ENCODE measurements at regions not wholly inside any gene's neighbourhood (a gene's known extent, or its start where the extent isn't known, plus 50 kb on each side); places are given as distances from the start of the nearest gene placed in this dataset.
"Not testable (repeated sequence)": the region's sequence is repeated elsewhere in the genome, so short reads cannot be mapped to it uniquely, and the experiment has no call there.

DNA sequence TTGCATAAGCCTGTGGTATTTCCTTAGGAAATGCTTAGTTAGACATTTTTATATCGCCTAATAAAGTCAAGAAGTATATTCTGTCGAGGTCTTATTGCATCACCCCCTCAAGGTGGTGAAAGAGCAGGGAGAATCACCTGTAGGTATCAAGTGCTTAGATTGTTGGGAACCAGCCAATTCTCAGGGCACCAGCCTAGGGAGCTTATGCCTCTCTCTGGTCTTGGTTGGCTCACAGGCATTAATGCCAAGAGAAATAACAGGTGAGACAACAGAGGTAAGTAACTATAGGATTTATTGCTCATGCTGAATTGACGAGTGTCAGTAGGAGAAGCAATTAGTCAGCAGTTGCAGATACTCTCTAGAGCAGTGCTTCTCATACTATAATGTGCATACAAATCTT is 663.3 kb upstream of the ZNF804A start:
- intact Hi-C loops (cut with DNase I) = no loop called here
- no peak for DNase-seq (ENCODE audit: low spot score)

DNA sequence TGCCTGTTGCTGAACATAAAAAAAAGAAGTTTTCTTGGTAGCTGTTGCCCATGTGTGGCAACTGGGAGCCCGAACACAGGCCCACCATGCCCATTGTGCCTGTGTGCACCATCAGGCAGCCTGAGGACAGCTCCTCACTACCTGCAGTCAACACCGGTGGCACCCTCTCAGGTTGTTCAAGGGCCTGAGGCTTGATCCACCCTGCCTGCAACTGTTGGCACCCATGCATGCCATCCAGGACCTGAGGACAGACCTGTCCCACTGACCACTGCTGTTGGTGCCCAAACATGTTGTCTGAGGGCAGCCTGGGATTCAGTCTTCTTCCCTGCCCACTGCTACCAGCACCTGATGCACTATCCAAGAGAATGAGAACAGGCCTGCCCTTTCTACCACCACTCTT is 661.1 kb upstream of the ZNF804A start:
- intact Hi-C loops (cut with DNase I) = no loop called here
- DNase-seq (ENCODE audit: low spot score) = no peak

DNA sequence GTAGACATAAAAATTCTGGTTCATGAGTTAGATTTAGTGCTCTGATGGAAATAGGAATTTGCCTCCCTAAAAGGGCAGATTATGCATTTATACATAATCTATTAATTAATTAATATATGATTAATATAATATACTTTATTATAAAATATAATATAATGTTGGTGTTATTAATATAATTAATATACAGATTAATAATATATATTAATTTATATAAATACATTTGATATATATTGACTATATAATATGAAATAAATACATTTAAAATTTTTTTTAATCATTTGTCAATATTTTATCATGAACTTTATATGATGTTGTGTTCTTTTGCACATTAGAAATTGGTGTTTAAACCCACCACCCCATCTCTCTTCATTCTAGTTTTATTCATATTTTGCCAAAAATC is 652.1 kb upstream of the ZNF804A start:
- intact Hi-C loops (cut with DNase I) = no loop called here
- DNase-seq (ENCODE audit: low spot score) = no peak

DNA sequence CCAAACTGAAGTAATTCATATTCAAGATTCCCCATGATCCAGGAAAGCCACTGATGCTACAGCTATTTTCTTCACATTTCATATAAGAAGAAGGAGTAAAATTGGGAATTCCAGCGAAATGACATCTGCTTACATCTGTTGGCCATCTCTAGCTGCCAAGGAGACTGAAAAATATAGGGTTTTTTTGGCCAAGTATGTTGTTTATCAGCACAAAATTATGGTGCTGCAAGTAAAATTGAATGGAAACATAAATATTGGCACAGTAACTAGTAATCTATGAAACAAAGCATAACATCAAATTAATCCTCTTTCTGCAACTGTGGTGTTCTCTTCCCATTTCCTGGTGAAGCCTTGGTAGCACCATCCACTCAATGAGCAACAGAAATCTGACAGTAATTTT is 649.5 kb upstream of the ZNF804A start:
- no peak for DNase-seq (ENCODE audit: low spot score)
- intact Hi-C loops (cut with DNase I) = no loop called here

DNA sequence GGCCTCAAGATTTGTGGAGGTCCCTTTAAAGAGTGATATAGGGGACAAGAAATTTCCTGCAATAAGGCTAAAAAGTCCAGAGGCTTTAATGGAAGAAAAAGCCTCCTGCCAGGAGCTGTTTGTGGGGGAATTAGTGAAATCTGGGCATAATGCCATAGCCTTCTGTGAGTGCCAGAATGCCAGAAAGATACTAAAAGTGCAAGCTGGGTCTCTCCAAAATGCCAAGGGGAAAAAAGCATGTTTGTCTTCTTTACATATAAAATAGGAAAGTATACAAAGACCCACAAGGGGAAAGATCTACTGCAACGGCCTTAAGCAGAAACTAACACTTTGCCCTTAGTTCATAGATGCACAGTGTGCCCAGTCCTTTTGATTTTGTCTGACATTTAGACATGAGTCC is 647.7 kb upstream of the ZNF804A start:
- DNase-seq (ENCODE audit: low spot score) = no peak
- intact Hi-C loops (cut with DNase I) = no loop called here

DNA sequence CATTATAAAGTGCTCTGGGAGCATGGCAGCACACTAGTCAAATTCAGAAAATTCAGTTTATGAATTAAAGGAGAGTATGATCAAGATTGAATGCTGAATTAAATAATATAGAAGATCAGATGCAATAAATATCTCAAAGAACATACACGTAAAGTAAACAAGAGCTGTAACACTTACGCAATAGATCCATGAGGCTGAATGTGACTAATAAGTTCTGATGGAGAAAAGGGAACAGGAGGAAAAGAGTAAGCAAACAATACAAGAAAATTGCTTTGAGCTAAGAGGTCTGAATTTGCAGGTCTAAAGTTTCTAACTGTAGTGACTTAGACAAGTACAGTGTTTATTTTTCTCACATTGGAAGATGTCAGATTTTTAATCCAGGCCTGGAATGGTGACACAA is 646.7 kb upstream of the ZNF804A start:
- no peak for DNase-seq (ENCODE audit: low spot score)
- intact Hi-C loops (cut with DNase I) = no loop called here

DNA sequence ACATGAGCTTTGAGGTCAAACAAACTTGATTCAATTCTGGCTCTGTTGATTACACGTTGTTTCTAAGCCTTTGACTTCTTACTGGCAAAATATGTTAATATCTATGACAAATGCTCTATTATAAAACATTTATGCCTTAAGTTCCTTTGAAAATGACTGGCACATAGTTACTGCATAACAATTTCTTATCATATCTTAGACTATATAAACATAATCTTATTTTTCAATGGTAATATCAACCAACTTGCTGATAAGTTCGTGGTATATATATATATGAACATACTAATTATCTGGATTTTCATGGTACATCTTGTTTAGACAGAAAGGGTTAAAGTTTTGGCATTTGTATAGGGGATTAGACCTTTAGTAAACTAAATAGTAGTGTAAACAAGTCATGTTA is 645.6 kb upstream of the ZNF804A start:
- intact Hi-C loops (cut with DNase I) = no loop called here
- no peak for DNase-seq (ENCODE audit: low spot score)

DNA sequence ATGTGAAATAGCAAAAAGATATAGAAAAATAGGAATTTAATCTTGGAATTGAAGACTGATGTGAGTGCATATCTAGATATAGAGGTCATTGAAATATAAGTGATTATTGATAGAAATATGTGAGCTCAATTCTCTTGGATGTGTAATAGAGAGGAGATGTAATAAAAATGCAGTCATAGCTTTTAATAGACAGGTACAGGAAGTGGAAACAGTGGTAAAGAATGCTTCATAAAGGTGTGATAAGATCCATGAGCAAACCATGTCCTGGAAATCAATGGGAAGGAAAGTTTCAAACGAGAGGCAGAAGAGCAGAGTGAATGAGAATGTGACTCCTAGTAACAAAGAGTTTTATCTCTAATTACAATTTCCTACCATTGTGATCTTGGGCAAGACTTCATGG is 634.7 kb upstream of the ZNF804A start:
- intact Hi-C loops (cut with DNase I) = no loop called here
- DNase-seq (ENCODE audit: low spot score) = no peak

DNA sequence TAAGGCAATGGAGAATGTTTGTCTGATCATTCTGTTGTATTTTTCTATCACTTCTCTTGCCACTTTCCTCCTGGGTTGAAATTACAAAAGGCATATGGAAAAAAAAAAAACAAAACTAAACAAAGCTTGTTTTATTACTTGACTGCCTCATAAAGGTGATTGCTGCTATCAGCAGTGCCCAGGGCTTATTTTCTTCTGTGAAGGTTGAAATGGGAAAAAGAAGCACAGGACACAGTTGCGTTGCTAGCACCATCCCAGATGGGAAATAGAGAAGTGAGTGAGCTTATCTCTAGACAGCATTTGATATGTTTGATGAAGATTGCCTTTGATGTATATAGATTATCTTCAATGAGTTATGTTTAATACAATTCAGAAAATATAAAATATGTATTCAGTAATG is 633.8 kb upstream of the ZNF804A start:
- no peak for DNase-seq (ENCODE audit: low spot score)
- intact Hi-C loops (cut with DNase I) = no loop called here

DNA sequence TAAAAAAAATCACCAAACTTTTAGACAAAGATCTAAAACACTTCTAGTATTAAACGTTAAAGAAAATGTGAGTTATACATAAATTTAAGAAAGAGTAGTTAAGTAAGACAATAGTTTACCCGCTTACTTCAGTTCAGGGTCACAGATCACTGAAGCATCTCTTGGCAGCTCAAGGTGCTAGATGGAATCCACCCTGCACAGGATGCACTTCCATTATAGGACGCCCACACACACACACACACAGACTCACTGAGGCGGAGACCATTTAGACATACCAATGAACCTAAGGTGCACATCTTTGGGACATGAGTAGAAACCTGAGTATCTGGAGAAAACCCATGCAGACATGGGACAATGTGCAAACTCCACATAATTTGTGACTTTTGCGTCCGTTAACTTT is 630.6 kb upstream of the ZNF804A start:
- DNase-seq (ENCODE audit: low spot score) = no peak
- intact Hi-C loops (cut with DNase I) = no loop called here

DNA sequence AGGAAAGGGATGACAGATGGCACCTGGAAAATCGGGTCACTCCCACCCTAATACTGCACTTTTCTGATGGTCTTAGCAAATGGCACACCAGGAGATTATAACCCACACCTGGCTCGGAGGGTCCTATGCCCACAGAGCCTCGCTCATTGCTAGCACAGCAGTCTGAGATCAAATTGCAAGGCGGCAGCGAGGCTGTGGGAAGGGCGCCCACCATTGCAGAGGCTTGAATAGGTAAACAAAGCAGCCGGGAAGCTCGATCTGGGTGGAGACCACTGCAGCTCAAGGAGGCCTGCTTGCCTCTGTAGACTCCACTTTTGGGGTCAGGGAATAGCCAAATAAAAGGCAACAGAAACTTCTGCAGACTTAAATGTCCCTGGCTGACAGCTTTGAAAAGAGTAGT is 622.7 kb upstream of the ZNF804A start:
- DNase-seq (ENCODE audit: low spot score); intact Hi-C loops (cut with DNase I): not testable (repeated sequence)

DNA sequence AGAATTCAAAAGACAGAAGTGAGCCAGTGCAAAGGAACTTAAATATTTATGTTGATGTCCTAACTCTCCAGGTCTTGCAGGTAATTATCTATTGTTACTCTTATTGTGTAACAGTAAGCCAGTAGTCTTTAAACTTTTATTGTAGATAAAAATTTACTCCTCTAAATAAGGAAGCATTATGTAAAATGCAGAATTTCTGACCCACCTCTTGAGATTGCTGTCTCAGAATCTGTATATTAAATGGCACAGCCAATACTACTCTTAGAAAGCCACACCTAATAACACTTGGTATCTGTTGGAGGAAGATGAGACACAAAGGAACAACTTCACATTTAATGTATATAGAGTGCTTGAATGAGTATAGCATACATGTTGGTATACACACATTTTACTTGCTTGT is 613.5 kb upstream of the ZNF804A start:
- intact Hi-C loops (cut with DNase I) = no loop called here
- DNase-seq (ENCODE audit: low spot score) = no peak

DNA sequence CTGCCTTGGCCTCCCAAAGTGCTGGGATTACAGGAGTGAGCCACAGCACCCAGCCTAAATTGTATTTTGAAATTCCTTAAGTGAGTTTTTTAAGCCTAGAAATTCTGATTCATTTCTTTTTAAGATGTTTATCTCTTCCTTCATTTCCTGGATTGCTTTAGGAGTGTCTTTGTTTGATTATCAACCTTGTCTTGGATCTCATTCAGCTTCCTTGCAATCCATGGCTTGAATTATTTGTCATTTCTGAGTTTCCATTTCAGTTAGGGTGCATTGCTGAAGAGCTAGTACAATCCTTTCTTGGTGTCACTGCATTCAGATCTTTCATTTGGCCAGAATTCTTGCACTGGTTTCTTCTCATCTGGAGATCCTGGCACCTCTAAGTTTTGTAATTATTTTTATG is 606.4 kb upstream of the ZNF804A start:
- no peak for DNase-seq (ENCODE audit: low spot score)
- intact Hi-C loops (cut with DNase I) = no loop called here

DNA sequence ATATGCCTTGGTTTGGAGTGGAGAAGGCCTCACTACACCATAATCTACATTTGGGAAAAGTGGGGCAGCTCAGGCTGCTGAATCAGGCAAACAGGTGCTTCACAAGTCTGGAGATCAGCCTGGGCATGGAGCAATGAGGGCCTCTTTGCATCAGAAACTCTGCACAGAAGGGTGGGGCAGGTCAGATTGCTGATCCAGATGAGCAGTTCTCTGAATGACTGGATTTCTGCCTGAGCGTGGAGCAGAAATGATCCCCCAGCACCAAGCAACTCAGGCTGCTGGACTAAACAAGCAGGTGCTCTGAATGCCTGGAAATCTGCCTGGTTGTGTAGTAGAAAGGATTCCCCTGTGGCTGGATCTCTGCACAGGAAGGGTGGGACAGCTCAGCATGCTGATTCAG is 605.3 kb upstream of the ZNF804A start:
- DNase-seq (ENCODE audit: low spot score) = no peak
- intact Hi-C loops (cut with DNase I) = no loop called here

DNA sequence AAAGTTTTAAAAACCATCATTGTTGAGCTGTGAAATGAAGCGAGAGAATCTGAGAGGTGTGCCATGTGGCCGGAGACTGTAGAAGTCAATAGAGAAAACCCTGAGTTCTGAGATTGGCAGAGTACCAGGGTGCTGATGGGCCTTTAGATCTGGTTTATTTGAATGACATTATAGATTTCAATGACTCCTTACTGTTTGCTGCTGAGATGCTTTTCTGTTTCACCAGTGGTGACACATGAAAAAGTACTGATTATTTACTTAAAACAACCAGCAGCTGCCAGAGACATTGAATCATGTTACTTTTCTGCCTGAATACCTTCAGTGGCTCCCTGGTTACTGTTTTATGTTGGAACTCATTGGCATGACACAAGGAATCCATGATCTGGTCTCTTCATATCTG is 602.7 kb upstream of the ZNF804A start:
- DNase-seq (ENCODE audit: low spot score) = no peak
- intact Hi-C loops (cut with DNase I) = no loop called here

DNA sequence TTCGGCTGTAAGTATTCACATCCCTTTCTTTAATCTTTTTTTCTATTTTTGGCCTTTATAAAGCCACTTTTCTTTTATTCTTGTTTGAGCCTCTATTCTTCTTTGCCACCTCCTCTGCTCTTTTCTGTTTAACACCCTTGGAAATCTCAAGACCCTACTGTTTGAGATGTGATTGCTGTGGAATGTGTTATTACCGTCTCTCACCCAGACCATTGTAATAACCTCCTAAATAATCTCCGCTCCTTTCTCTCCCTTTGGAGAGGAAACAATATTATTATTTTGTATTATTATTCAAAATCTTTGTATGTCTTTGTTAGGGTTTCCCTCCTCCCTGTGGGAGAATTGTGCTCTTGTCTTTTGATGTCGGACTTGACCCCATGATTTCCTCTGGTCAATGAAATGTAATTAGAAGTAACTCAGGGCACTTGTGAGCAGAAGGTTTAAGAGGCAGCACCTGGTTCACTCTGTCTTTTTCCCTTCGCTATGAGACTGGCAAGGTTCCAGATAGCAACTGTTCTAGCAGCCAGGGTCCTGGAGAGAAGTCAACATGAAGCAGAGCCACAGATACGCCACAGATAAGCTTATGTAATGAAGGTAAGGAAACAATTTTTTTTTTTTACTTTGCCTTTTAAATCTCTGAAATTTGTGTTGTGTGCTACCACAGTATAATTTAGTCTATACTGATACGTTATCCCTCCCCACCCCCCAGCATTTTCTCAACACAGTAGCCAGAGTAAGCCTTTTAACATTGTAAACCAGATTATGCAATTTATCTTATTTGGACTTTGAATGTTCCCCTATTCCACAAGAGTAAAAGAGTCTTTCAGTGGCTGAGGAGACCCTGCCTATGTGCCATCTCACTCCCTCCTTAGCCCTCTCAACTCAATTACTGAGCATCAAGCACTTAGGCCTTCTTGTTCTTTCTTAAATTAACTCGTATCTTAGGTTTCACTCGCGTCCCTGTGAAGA is 601.2 kb upstream of the ZNF804A start:
- intact Hi-C loops (cut with DNase I) = no loop called here
- no peak for DNase-seq (ENCODE audit: low spot score)

DNA sequence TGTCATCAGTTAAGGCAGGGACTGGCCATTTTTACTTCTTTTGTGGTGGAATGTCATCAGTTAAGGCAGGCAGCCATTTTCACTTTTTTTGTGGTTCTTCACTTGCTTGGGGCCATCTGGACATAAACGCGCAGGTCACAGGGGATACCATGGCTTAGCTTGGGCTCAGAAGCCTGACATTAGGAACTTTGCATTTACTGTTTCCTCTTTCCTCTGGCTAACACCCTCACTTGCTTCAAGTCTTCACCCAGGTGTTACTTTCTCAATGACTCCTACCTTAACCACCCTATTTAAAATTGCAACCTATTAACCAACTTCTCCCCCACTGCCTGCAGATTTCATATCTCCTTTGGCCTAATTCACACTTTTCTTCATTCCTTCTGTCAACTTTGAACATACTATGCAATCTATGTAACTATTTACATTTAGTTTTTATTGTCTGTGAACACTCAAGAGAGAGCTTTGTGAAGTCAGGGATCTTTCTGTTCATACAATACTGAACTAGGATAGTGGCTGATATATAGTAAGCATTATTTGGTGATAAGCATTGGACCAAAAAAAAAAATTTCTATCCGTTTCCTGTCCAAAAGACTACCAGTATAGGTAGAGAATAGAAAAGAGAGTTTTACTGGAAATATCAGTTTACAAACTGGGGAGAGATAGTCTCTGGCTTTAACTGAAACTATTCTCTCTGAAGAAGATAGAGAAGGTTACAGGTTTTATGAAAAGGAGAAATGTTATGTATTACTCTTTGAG is 600.1 kb upstream of the ZNF804A start:
- no peak for DNase-seq (ENCODE audit: low spot score)
- intact Hi-C loops (cut with DNase I) = no loop called here

DNA sequence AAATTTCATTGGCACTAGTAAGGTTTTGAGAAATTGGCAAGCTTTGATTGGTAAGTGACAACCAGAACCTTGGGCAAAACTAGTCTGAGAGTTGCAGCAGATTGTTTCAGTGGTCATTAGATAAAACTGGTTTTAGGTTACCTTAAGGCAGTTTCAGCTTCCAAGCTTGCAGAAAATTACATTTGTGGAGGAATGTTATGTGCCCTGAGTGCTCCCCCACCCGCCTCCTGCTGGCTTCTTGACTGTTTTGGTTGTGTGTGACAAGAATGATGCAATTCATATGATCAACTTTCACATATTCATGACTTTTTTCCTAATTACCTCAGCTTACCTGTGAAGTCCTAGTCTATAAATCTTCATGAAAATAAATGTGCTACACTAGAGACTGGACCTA is 599.5 kb upstream of the ZNF804A start:
- intact Hi-C loops (cut with DNase I) = no loop called here
- no peak for DNase-seq (ENCODE audit: low spot score)

DNA sequence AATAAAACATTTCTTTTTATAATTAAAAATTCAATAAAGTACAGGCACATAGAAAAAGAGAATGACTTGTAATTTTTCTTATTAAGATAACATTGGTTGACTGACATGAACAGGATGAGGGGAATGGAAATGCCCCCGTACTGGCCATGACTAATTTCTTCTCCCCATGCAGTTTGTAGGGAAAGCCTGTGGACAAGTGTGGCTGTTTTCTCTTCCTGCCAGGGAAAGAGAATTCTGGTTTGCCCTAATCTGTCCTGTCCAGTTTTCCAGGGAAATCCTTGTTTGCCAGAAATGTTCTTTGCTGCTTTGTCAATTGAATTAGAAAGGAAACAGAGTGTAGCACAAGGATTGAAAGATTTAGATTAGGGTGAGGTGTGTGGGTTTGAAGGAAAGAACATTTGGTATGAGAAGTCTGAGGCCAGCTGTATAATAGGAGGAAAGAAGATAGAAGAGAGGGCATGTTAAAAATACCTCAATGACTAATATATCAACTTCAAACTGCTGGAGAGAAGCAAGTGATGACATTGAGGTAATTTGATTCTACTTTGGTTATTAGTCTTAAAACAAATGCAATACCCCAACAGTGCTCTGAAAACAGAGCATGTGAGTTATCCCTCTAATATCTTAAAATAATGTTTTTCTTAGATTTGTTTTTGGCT is 593.9 kb upstream of the ZNF804A start:
- no peak for DNase-seq (ENCODE audit: low spot score)
- intact Hi-C loops (cut with DNase I) = loop anchor here in 1 of 2 donors (10.0 kb wide), 1 partner anchor 690 kb away; no protein-coding TSS in a partner anchor
